ENCODE measurements at regions not wholly inside any gene's neighbourhood (a gene's known extent, or its start where the extent isn't known, plus 50 kb on each side); places are given as distances from the start of the nearest gene placed in this dataset.

- no peak overlapping the region for H3K4me3 ChIP-seq (ENCODE audit: low read depth, low read length)
- DNase-seq (ENCODE audit: low read depth), result peak; percentile 68
- in situ Hi-C loops (cut with HindIII; ENCODE audit: low sequenced_read_pairs), result no loop called here
- no peak for TF ChIP-seq CTCF (IDR thresholded peaks at IDR 0.05; ENCODE audit: low read depth, low read length, missing control alignments)
Measured at GRCh38 chr1:209095627-209096595, 487.6 kb upstream of the CAMK1G start.

GRCh38 chr1:209100460-209100859, 483.1 kb upstream of the CAMK1G start:
- H3K4me3 ChIP-seq (ENCODE audit: low read depth, low read length), result no peak overlapping the region
- TF ChIP-seq CTCF (IDR thresholded peaks at IDR 0.05; ENCODE audit: low read depth, low read length, missing control alignments), result no peak
- DNase-seq (ENCODE audit: low read depth), result no peak
- in situ Hi-C loops (cut with HindIII; ENCODE audit: low sequenced_read_pairs), result loop anchor here (5.0 kb wide), 1 partner anchor 47 kb away; no protein-coding TSS in a partner anchor

- H3K4me3 ChIP-seq (ENCODE audit: low read depth, low read length), result no peak overlapping the region
- no peak for TF ChIP-seq CTCF (IDR thresholded peaks at IDR 0.05; ENCODE audit: low read depth, low read length, missing control alignments)
- in situ Hi-C loops (cut with HindIII; ENCODE audit: low sequenced_read_pairs), result loop anchor here (5.0 kb wide), 1 partner anchor 46 kb away; no protein-coding TSS in a partner anchor
- no peak for DNase-seq (ENCODE audit: low read depth)
Measured at GRCh38 chr1:209101106-209101505, 482.4 kb upstream of the CAMK1G start.

GRCh38 chr1:209102120-209102519, 481.4 kb upstream of the CAMK1G start:
- in situ Hi-C loops (cut with HindIII; ENCODE audit: low sequenced_read_pairs), result loop anchor here (5.0 kb wide), 1 partner anchor 45 kb away; no protein-coding TSS in a partner anchor
- no peak overlapping the region for H3K4me3 ChIP-seq (ENCODE audit: low read depth, low read length)
- DNase-seq (ENCODE audit: low read depth), result no peak
- TF ChIP-seq CTCF (IDR thresholded peaks at IDR 0.05; ENCODE audit: low read depth, low read length, missing control alignments), result no peak

- in situ Hi-C loops (cut with HindIII; ENCODE audit: low sequenced_read_pairs), result loop anchor here (5.0 kb wide), 1 partner anchor 45 kb away; no protein-coding TSS in a partner anchor
- DNase-seq (ENCODE audit: low read depth), result no peak
- TF ChIP-seq CTCF (IDR thresholded peaks at IDR 0.05; ENCODE audit: low read depth, low read length, missing control alignments), result no peak
Measured at GRCh38 chr1:209102531-209102930, 481.0 kb upstream of the CAMK1G start.

GRCh38 chr1:209103092-209103491, 480.4 kb upstream of the CAMK1G start:
- in situ Hi-C loops (cut with HindIII; ENCODE audit: low sequenced_read_pairs), result loop anchor here (5.0 kb wide), 1 partner anchor 44 kb away; no protein-coding TSS in a partner anchor
- no peak for TF ChIP-seq CTCF (IDR thresholded peaks at IDR 0.05; ENCODE audit: low read depth, low read length, missing control alignments)
- no peak for DNase-seq (ENCODE audit: low read depth)
- H3K4me3 ChIP-seq (ENCODE audit: low read depth, low read length), result no peak overlapping the region

More at GRCh38 chr1:209102531-209102930, 481.0 kb upstream of the CAMK1G start:
- H3K4me3 ChIP-seq (ENCODE audit: low read depth, low read length), result no peak overlapping the region

Measured in astrocyte of the cerebellum (primary cell).